PC-3 (cell line): ENCODE measurements at regions not wholly inside any gene's neighbourhood (a gene's known extent, or its start where the extent isn't known, plus 50 kb on each side); places are given as distances from the start of the nearest gene placed in this dataset.

Experiments
- ATAC-seq: fragments of 200-7000 bp; cut with Tn5 transposase; 2 replicates; pipeline ENCODE4 v1.9.1; 2020; ENCODE audit warnings: mild to moderate bottlenecking, moderate library complexity
- BruUV-seq: library from RNA; stranded (reverse); fragments of 400-500 nt; replicated peaks from 2 replicates; lab custom pipeline; 2021; lab: Mats Ljungman, UMichigan
- CTCF ChIA-PET: fragments of 300-600 bp; sonication (Branson Sonifier 250); formaldehyde crosslinking; loops from one replicate; lab custom pipeline; 2022; ENCODE audit warnings: antibody characterized with exemption; lab: Charles Lee
- POLR2A ChIA-PET: fragments of 300-600 bp; sonication (Branson Sonifier 250); formaldehyde crosslinking; loops from one replicate; lab custom pipeline; 2022; ENCODE audit warnings: antibody characterized with exemption; ENCODE audit not compliant: unreplicated experiment; lab: Charles Lee
- DNase-seq: peaks from one replicate; pipeline ENCODE4 v3.0.0-alpha.2; 2015
- H2AFZ ChIP-seq: fragments of 300-600 bp; sonication (generic); 2 replicates; pipeline ENCODE4 v1.6.0; 2016; ENCODE audit warnings: antibody characterized with exemption, low read length
- H3F3A ChIP-seq: fragments of 300-600 bp; sonication (generic); one replicate; pipeline ENCODE4 v1.6.0; 2017; ENCODE audit warnings: antibody characterized with exemption, low read length, control low read depth, mild to moderate bottlenecking; ENCODE audit not compliant: unreplicated experiment
- H3K27ac ChIP-seq: fragments of 300-600 bp; sonication (generic); 2 replicates; pipeline ENCODE4 v1.5.1; 2016; ENCODE audit warnings: mild to moderate bottlenecking, low read length
- H3K27me3 ChIP-seq: fragments of 300-600 bp; sonication (generic); 2 replicates; pipeline ENCODE4 v1.6.1; 2016; ENCODE audit warnings: low read length, mixed read lengths
- H3K36me3 ChIP-seq: fragments of 300-600 bp; sonication (generic); 2 replicates; pipeline ENCODE4 v1.6.1; 2016; ENCODE audit warnings: low read depth, mixed run types, low read length, mixed read lengths
- H3K4me1 ChIP-seq: fragments of 300-600 bp; sonication (generic); 2 replicates; pipeline ENCODE4 v1.5.1; 2016; ENCODE audit warnings: low read length; ENCODE audit not compliant: insufficient read depth
- H3K4me2 ChIP-seq: fragments of 300-600 bp; sonication (generic); 2 replicates; pipeline ENCODE4 v1.6.0; 2016; ENCODE audit warnings: low read length
- H3K4me3 ChIP-seq: fragments of 300-600 bp; sonication (generic); 2 replicates; pipeline ENCODE4 v1.5.1; 2016; ENCODE audit warnings: mild to moderate bottlenecking, low read length, mixed read lengths
- H3K79me2 ChIP-seq: fragments of 300-600 bp; sonication (generic); 2 replicates; pipeline ENCODE4 v1.6.1; 2017; ENCODE audit warnings: low read length, mixed read lengths
- H3K9ac ChIP-seq: fragments of 300-600 bp; sonication (generic); 2 replicates; pipeline ENCODE4 v1.6.0; 2016; ENCODE audit warnings: mild to moderate bottlenecking, low read length
- H3K9me2 ChIP-seq: fragments of 300-600 bp; sonication (generic); replicated peaks from 2 replicates; pipeline ENCODE4 v1.6.1; 2016; ENCODE audit warnings: mixed run types, low read length, mixed read lengths
- H3K9me3 ChIP-seq: fragments of 300-600 bp; sonication (generic); 2 replicates; pipeline ENCODE4 v1.6.1; 2016; ENCODE audit warnings: low read length, mixed read lengths
- H4K20me1 ChIP-seq: fragments of 300-600 bp; sonication (generic); 2 replicates; pipeline ENCODE4 v1.6.1; 2016; ENCODE audit warnings: low read length, mixed read lengths
- EZH2 ChIP-seq: fragments of 300-600 bp; sonication (generic); IDR thresholded peaks from one replicate; pipeline ENCODE4 v1.6.1; 2017; ENCODE audit warnings: antibody characterized with exemption, mild to moderate bottlenecking, low read length; ENCODE audit not compliant: unreplicated experiment
- EZH2phosphoT487 ChIP-seq: fragments of 300-600 bp; sonication (generic); IDR thresholded peaks from 2 replicates; pipeline ENCODE4 v1.6.1; 2018; ENCODE audit warnings: mild to moderate bottlenecking, antibody characterized with exemption, low read length, borderline replicate concordance
- intact Hi-C: fragments of 100-400 bp; cut with micrococcal nuclease; formaldehyde crosslinking; loops from 2 replicates; pipeline ENCODE4 v1.9.0; 2023
- TF ChIP-seq, protein P1 (sequence below): fragments of 300-600 bp; sonication (generic); conservative IDR thresholded peaks from 2 replicates; pipeline ENCODE4 v1.5.1; 2017; ENCODE audit warnings: antibody characterized with exemption, low read depth, mild to moderate bottlenecking, low read length

DNA sequence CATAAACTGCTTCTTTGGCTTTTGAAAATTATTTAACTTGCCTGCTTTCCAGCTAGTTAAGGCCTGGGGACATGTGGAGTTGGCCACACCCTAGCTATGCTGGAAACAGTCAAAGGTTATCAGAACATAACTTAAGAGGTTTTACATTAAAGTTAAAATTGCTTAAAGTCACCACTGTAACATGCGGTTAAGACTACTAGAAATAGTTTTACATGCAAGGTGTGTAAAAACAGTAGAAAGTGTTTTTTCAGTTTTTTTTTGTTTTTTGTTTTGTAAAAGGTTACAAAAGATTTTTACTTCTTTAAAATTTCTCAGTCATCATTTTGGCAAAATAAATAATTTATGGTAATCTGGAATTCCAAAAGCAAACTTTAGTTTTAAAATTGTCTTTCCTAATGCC is 763.1 kb downstream of the UQCRFS1 start:
- H3K27ac ChIP-seq, result no peak overlapping the region
- H3K9me2 ChIP-seq, result no peaks in the 10 kb centered on the region
- no peaks in the 10 kb centered on the region for H3K36me3 ChIP-seq
- H3K4me1 ChIP-seq, result no peaks in the 10 kb centered on the region
- no peak for DNase-seq
- ChIA-PET POLR2A (no interaction called here), CTCF (no interaction called here)
- H3K27me3 ChIP-seq, result no peaks in the 10 kb centered on the region
- no TSS peak for BruUV-seq
- H4K20me1 ChIP-seq, result no peaks in the 10 kb centered on the region
- no peaks in the 10 kb centered on the region for H3K9me3 ChIP-seq
- H3K4me3 ChIP-seq, result no peak overlapping the region
- no peak for ATAC-seq
- TF ChIP-seq EZH2phosphoT487, result no peak
- TF ChIP-seq, protein P1, sequence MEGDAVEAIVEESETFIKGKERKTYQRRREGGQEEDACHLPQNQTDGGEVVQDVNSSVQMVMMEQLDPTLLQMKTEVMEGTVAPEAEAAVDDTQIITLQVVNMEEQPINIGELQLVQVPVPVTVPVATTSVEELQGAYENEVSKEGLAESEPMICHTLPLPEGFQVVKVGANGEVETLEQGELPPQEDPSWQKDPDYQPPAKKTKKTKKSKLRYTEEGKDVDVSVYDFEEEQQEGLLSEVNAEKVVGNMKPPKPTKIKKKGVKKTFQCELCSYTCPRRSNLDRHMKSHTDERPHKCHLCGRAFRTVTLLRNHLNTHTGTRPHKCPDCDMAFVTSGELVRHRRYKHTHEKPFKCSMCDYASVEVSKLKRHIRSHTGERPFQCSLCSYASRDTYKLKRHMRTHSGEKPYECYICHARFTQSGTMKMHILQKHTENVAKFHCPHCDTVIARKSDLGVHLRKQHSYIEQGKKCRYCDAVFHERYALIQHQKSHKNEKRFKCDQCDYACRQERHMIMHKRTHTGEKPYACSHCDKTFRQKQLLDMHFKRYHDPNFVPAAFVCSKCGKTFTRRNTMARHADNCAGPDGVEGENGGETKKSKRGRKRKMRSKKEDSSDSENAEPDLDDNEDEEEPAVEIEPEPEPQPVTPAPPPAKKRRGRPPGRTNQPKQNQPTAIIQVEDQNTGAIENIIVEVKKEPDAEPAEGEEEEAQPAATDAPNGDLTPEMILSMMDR, result no peak
- no peak for TF ChIP-seq EZH2
- H2AFZ ChIP-seq, result no peak overlapping the region
- no peak overlapping the region for H3K4me2 ChIP-seq
- no peaks in the 10 kb centered on the region for H3K79me2 ChIP-seq
- intact Hi-C loops, result no loop called here
- H3K9ac ChIP-seq, result no peak overlapping the region
- no peaks in the 10 kb centered on the region for H3F3A ChIP-seq

DNA sequence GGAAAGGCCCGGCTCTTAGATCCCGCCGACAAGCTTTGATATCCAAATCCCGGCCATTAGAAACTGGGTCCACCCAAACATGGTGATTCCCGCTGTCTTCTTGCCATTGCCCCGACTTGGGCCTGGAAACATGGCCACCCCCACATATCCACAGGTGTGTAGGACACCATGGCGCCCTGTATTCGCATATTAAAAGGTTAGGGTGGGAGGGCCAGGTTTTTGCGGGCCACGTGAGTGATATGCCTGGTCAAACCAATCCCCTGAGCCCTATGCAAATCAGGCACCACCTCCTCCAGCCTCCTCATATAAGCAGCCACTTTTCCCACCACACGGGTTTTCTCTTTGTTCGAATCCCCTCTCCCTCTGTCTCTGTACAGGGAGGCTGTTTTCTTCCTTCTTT is 766.4 kb downstream of the UQCRFS1 start:
- Histone ChIP-seq H3F3A (no peaks in the 10 kb centered on the region), H3K9me2 (no peaks in the 10 kb centered on the region), H3K4me1 (no peaks in the 10 kb centered on the region), H2AFZ (no peak overlapping the region), H4K20me1 (no peaks in the 10 kb centered on the region), H3K4me3 (no peak overlapping the region), H3K79me2 (no peaks in the 10 kb centered on the region), H3K9ac (no peak overlapping the region), H3K9me3 (no peaks in the 10 kb centered on the region), H3K27ac (no peak overlapping the region), H3K4me2 (no peak overlapping the region), H3K27me3 (no peaks in the 10 kb centered on the region), H3K36me3 (no peaks in the 10 kb centered on the region)
- BruUV-seq, result no TSS peak
- intact Hi-C loops, result no loop called here
- ChIA-PET POLR2A (no interaction called here), CTCF (no interaction called here)
- ATAC-seq, result no peak
- no peak for TF ChIP-seq EZH2phosphoT487
- TF ChIP-seq, protein P1, result no peak
- TF ChIP-seq EZH2, result no peak
- no peak for DNase-seq

DNA sequence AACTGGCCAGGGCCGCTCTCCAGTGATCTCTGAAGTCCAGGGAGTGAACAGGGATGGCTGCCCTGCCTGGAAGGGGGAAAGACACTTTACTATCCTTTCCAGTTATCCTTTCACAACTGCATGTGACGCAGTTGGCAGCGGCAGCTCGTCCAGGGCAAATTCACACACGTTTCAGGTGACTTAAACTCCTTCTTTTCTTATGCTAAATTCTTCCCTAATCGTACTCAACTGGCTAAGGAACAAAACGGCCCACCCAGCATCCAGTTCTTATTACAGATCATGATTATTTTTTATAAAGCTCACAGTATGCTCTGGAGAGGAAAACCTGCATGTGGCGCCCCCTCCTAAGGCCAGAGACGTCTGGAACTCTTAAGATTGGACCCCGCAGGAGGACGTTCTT is 767.1 kb downstream of the UQCRFS1 start:
- no peak overlapping the region for H3K27ac ChIP-seq
- H3K9me3 ChIP-seq, result no peaks in the 10 kb centered on the region
- H3K4me3 ChIP-seq, result no peak overlapping the region
- no peak overlapping the region for H2AFZ ChIP-seq
- CTCF ChIA-PET, result no interaction called here
- H3F3A ChIP-seq, result no peaks in the 10 kb centered on the region
- DNase-seq (no peak), ATAC-seq (no peak)
- no peaks in the 10 kb centered on the region for H3K79me2 ChIP-seq
- H3K9me2 ChIP-seq, result no peaks in the 10 kb centered on the region
- H3K4me2 ChIP-seq, result no peak overlapping the region
- H3K27me3 ChIP-seq, result no peaks in the 10 kb centered on the region
- H3K9ac ChIP-seq, result no peak overlapping the region
- TF ChIP-seq, protein P1, result no peak
- TF ChIP-seq EZH2, result no peak
- no peak for TF ChIP-seq EZH2phosphoT487
- intact Hi-C loops, result no loop called here
- no TSS peak for BruUV-seq
- no peaks in the 10 kb centered on the region for H4K20me1 ChIP-seq
- POLR2A ChIA-PET, result no interaction called here
- no peaks in the 10 kb centered on the region for H3K36me3 ChIP-seq
- no peaks in the 10 kb centered on the region for H3K4me1 ChIP-seq
